Immature natural killer cell (primary cell): ENCODE measurements at regions not wholly inside any gene's neighbourhood (a gene's known extent, or its start where the extent isn't known, plus 50 kb on each side); places are given as distances from the start of the nearest gene placed in this dataset.
"Not testable (repeated sequence)": the region's sequence is repeated elsewhere in the genome, so short reads cannot be mapped to it uniquely, and the experiment has no call there.

Source experiments
- DNase-seq, 3 donors: peaks; one replicate each; pipeline ENCODE4 v3.0.0; 2022; ENCODE audit warnings: mixed read lengths in 1 of 3
- H3K27ac Mint-ChIP-seq, 6 donors: one replicate each; pipeline ENCODE4 v1.8.0; 2020; ENCODE audit warnings: mixed read lengths in 6 of 6, mild to moderate bottlenecking in 5 of 6, inconsistent platforms in 4 of 6, moderate library complexity in 3 of 6
- H3K27me3 Mint-ChIP-seq, 3 donors: one replicate each; pipeline ENCODE4 v1.8.0; 2020 to 2021; ENCODE audit warnings: low read depth in 3 of 3, mild to moderate bottlenecking in 3 of 3, mixed read lengths in 3 of 3, moderate library complexity in 3 of 3, inconsistent platforms in 1 of 3
- H3K36me3 Mint-ChIP-seq, 3 donors: one replicate each; pipeline ENCODE4 v1.8.0; 2020; ENCODE audit warnings: mixed read lengths in 3 of 3, inconsistent platforms in 2 of 3, mild to moderate bottlenecking in 2 of 3
- H3K4me1 Mint-ChIP-seq, 2 donors: one replicate each; pipeline ENCODE4 v1.8.0; 2020; ENCODE audit warnings: inconsistent platforms in 2 of 2, mild to moderate bottlenecking in 2 of 2, mixed read lengths in 2 of 2, moderate library complexity in 1 of 2
- H3K4me3 Mint-ChIP-seq, 5 donors: one replicate each; pipeline ENCODE4 v1.8.0; 2020; ENCODE audit warnings: mild to moderate bottlenecking in 5 of 5, mixed read lengths in 5 of 5, inconsistent platforms in 3 of 5, moderate library complexity in 3 of 5
- H3K9me3 Mint-ChIP-seq, 6 donors: one replicate each; pipeline ENCODE4 v1.8.0; 2020; ENCODE audit warnings: mild to moderate bottlenecking in 6 of 6, mixed read lengths in 6 of 6, inconsistent platforms in 4 of 6, moderate library complexity in 3 of 6

DNA sequence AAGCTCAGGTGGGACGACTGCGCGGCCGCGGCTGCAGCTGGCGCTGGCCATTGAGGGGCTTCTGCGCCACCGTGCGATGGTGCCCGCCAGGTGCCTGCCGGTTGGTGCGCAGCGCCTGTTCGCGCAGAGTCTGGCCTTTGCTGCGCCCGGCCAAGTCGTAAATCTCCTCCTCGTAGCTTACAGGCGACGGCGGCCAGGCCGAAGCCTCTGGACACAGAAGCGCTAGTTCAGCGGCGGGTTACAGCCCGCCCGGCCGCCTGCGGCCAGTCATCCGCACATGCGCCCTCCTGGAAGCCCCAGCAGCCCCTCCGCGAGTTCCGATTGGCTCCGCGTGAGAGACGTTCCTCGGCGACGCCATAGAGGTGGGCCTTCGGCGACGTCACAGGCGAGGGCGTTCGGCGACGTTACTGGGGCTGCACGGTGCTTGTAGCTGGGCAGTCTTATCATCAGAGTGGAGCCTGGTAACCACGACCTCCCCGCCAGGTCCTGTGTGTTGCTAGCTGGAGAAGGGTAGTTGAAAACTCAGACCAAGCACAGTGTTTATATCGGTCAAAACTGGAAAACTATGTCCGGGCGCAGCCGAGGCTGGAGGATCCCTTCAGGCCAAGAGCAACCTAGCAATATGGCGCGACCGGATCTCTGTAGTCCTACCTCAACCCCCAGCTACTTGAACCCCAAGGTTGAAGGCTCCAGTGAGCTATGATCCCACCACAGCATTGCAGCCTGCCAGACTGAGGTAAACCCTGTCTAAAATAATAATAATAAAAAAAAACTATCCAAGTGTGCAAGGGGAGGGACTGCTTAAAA, 265.7 kb downstream of the OR4C45 start:
- Mint-ChIP-seq H3K4me3 (no peak overlapping the region), H3K36me3 (no peaks in the 10 kb centered on the region), H3K9me3 (peaks cover 11 to 33% (median 22%) of the 10 kb centered on the region in 6 donors), H3K27me3 (no peaks in the 10 kb centered on the region), H3K27ac (no peak overlapping the region), H3K4me1 (no peaks in the 10 kb centered on the region)
- no peak for DNase-seq

DNA sequence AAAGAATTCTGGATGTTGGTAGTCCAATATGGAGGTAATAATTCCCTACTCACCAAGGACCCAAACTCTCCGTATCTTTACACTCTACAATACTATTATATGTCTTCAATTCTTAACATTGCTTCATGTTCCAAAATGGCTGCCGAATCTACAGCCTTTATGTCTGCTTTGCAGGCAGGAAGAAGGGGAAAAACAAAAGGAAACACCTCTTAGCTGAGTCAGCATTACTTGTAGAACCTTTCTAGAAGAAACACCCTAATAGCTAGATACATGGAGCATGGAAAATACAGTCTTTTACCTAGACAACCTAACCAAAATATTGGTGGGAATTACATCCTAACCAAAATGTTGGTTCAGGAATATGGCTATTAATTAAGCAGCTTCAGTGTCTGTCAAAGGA, 298.0 kb downstream of the OR4C45 start:
- H3K27ac Mint-ChIP-seq, H3K27me3 Mint-ChIP-seq, H3K4me1 Mint-ChIP-seq, H3K36me3 Mint-ChIP-seq, DNase-seq, H3K4me3 Mint-ChIP-seq: not testable (repeated sequence)
- H3K9me3 Mint-ChIP-seq = peaks cover 27 to 87% (median 67%) of the 10 kb centered on the region in 6 donors

GRCh38 chr11:50333861-50334260, 301.2 kb downstream of the OR4C45 start:
- Mint-ChIP-seq H3K27ac (no peak overlapping the region), H3K4me1 (no peaks in the 10 kb centered on the region), H3K27me3 (no peaks in the 10 kb centered on the region), H3K4me3 (no peak overlapping the region), H3K36me3 (peaks cover 0 to 8% (median 3%) of the 10 kb centered on the region in 3 donors), H3K9me3 (peaks cover 21 to 81% (median 55%) of the 10 kb centered on the region in 6 donors)
- DNase-seq = no peak

- H3K4me3 Mint-ChIP-seq = not testable (repeated sequence)
Measured at GRCh38 chr11:50337432-50337831, 304.8 kb downstream of the OR4C45 start.

DNA sequence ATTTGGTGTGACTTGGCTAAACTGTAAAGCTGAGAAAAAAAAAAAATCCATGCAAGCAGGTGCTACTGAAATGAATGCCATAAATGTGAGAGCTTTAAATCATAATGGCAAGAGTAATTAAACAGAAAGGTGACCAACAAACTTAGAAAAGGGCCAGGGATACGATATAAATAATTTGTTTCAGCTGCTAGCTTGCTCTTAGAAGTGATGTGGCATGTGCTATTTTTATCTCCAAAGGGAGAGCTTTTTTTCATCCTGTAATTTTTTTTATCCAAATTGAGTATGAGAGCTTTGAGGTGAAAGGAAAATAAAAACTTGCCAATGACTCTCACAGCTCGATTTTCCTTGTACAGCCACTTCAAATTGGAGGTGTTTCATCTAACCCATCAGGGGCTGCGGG, 315.3 kb downstream of the OR4C45 start:
- not testable (repeated sequence) for H3K4me3 Mint-ChIP-seq, H3K9me3 Mint-ChIP-seq, DNase-seq, H3K4me1 Mint-ChIP-seq, H3K36me3 Mint-ChIP-seq, H3K27ac Mint-ChIP-seq, H3K27me3 Mint-ChIP-seq

More at GRCh38 chr11:50337432-50337831, 304.8 kb downstream of the OR4C45 start:
- not testable (repeated sequence) for H3K27me3 Mint-ChIP-seq, DNase-seq, H3K4me1 Mint-ChIP-seq, H3K27ac Mint-ChIP-seq, H3K36me3 Mint-ChIP-seq
- H3K9me3 Mint-ChIP-seq = peaks cover 16 to 84% (median 51%) of the 10 kb centered on the region in 6 donors

DNA sequence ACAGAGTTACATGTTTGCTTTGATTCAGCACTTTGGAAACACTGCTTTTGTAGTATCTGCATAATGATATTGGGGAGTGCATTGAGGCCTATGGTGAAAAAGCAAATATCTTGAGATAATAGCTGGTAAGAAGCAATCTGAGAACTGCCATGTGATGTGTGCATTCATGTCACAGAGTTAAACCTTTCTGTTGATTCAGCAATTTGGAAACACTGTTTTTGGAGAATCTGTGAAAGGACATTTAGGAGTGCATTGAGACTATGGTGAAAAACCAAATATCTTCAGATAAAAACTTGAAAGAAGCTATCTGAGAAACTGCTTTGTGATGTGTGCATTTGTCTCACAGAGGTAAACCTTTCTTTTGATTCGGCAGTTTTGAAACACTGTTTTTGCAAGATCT, 346.8 kb downstream of the OR4C45 start:
- DNase-seq = no peak
- Mint-ChIP-seq H3K36me3 (peaks cover 0 to 2% (median 0%) of the 10 kb centered on the region in 3 donors), H3K9me3 (peaks cover 28 to 79% (median 53%) of the 10 kb centered on the region in 6 donors), H3K27ac (no peak overlapping the region), H3K27me3 (no peaks in the 10 kb centered on the region), H3K4me1 (no peaks in the 10 kb centered on the region), H3K4me3 (no peak overlapping the region)

DNA sequence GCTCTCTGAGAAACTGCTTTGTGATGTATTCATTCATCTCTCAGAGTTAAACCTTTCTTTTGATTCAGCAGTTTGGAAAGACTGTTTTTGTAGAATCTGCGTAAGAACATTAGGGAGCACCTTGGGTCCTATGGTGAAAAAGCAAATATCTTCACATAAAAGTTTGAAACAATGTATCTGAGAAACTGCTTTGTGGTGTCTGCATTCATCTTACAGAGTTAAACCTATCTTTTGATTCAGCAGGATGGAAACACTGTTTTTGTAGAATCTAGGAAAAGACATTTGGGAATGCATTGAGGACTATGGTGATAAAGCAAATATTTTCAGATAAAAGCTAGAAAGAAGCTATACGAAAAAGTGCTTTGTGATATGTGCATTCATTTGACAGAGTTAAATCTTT, 361.3 kb downstream of the OR4C45 start:
- Mint-ChIP-seq H3K4me3 (no peak overlapping the region), H3K36me3 (peaks cover 0 to 3% (median 0%) of the 10 kb centered on the region in 3 donors), H3K27ac (no peak overlapping the region), H3K9me3 (peaks cover 10 to 88% (median 73%) of the 10 kb centered on the region in 6 donors), H3K4me1 (no peaks in the 10 kb centered on the region), H3K27me3 (no peaks in the 10 kb centered on the region)
- no peak for DNase-seq

- Mint-ChIP-seq H3K27me3 (no peaks in the 10 kb centered on the region), H3K27ac (no peak overlapping the region), H3K9me3 (peaks cover 28 to 70% (median 59%) of the 10 kb centered on the region in 6 donors), H3K4me3 (no peak overlapping the region), H3K36me3 (peaks cover 0 to 4% (median 0%) of the 10 kb centered on the region in 3 donors), H3K4me1 (no peaks in the 10 kb centered on the region)
- DNase-seq = no peak
Measured at GRCh38 chr11:50412832-50413231, 380.2 kb downstream of the OR4C45 start.

DNA sequence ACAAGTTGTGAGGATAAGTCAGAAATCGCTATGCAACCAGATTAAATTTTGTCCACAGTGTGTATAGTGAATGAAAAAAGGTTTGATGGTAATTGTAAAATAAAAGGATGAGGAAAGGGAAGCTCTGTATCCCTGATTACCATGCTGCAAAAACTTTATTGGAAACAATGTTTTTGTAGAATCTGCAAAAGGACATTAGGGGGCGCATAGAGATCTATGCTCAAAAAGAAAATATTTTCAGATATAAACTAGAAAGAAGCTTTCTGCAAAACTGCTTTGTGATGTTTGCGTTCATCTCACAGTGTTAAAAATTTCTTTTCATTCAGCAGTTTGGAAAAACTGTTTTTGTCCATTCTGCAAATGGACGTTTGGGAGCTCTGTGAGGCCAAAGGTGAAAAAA, 390.5 kb downstream of the OR4C45 start:
- DNase-seq = no peak
- no peaks in the 10 kb centered on the region for H3K36me3 Mint-ChIP-seq
- no peak overlapping the region for H3K27ac Mint-ChIP-seq
- H3K4me3 Mint-ChIP-seq = no peak overlapping the region
- H3K27me3 Mint-ChIP-seq = no peaks in the 10 kb centered on the region
- peaks cover 12 to 38% (median 22%) of the 10 kb centered on the region in 6 donors for H3K9me3 Mint-ChIP-seq
- H3K4me1 Mint-ChIP-seq = no peaks in the 10 kb centered on the region
